ENCODE measurements at regions not wholly inside any gene's neighbourhood (a gene's known extent, or its start where the extent isn't known, plus 50 kb on each side); places are given as distances from the start of the nearest gene placed in this dataset.

- Histone ChIP-seq H3F3A (ENCODE audit: insufficient read depth, low read length) (no peaks in the 10 kb centered on the region), H2AFZ (ENCODE audit: low read length) (no peak overlapping the region), H4K20me1 (ENCODE audit: insufficient read depth, low read length) (no peaks in the 10 kb centered on the region), H3K9me3 (replicated peaks; ENCODE audit: insufficient read depth, low read length) (no peaks in the 10 kb centered on the region), H3K27ac (ENCODE audit: low read length) (no peak overlapping the region), H3K9me2 (replicated peaks; ENCODE audit: insufficient read depth, low read length) (no peaks in the 10 kb centered on the region), H3K4me1 (ENCODE audit: low read length) (no peaks in the 10 kb centered on the region), H3K27me3 (replicated peaks; ENCODE audit: insufficient read depth, low read length) (no peaks in the 10 kb centered on the region), H3K4me3 (ENCODE audit: low read length) (no peak overlapping the region), H3K36me3 (replicated peaks; ENCODE audit: insufficient read depth, low read length) (no peaks in the 10 kb centered on the region), H3K9ac (ENCODE audit: low read length) (no peak overlapping the region), H3K79me2 (ENCODE audit: low read length) (no peaks in the 10 kb centered on the region), H3K4me2 (ENCODE audit: low read depth, low read length) (no peak overlapping the region)
- DNase-seq = no peak
- TF ChIP-seq EZH2phosphoT487 (IDR thresholded peaks at IDR 0.05; ENCODE audit: low read length) = no peak
- TF ChIP-seq EZH2 (optimal IDR thresholded peaks at IDR 0.05; ENCODE audit: low read depth, low read length) = no peak
- TF ChIP-seq, protein P1, sequence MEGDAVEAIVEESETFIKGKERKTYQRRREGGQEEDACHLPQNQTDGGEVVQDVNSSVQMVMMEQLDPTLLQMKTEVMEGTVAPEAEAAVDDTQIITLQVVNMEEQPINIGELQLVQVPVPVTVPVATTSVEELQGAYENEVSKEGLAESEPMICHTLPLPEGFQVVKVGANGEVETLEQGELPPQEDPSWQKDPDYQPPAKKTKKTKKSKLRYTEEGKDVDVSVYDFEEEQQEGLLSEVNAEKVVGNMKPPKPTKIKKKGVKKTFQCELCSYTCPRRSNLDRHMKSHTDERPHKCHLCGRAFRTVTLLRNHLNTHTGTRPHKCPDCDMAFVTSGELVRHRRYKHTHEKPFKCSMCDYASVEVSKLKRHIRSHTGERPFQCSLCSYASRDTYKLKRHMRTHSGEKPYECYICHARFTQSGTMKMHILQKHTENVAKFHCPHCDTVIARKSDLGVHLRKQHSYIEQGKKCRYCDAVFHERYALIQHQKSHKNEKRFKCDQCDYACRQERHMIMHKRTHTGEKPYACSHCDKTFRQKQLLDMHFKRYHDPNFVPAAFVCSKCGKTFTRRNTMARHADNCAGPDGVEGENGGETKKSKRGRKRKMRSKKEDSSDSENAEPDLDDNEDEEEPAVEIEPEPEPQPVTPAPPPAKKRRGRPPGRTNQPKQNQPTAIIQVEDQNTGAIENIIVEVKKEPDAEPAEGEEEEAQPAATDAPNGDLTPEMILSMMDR (IDR thresholded peaks at IDR 0.05; ENCODE audit: low read length) = no peak
These were observed 152.1 kb upstream of the SMLR1 start for GRCh38 chr6:130675072-130675471.

GRCh38 chr6:130676077-130676772 is 151.0 kb upstream of the SMLR1 start:
- H3K9me2 ChIP-seq (replicated peaks; ENCODE audit: insufficient read depth, low read length) = no peaks in the 10 kb centered on the region
- no peak overlapping the region for H3K4me3 ChIP-seq (ENCODE audit: low read length)
- H3K79me2 ChIP-seq (ENCODE audit: low read length) = no peaks in the 10 kb centered on the region
- H3K27me3 ChIP-seq (replicated peaks; ENCODE audit: insufficient read depth, low read length) = no peaks in the 10 kb centered on the region
- no peaks in the 10 kb centered on the region for H3K36me3 ChIP-seq (replicated peaks; ENCODE audit: insufficient read depth, low read length)
- H4K20me1 ChIP-seq (ENCODE audit: insufficient read depth, low read length) = no peaks in the 10 kb centered on the region
- H3K9me3 ChIP-seq (replicated peaks; ENCODE audit: insufficient read depth, low read length) = no peaks in the 10 kb centered on the region
- H3K4me2 ChIP-seq (ENCODE audit: low read depth, low read length) = no peak overlapping the region
- H2AFZ ChIP-seq (ENCODE audit: low read length) = no peak overlapping the region
- TF ChIP-seq EZH2phosphoT487 (IDR thresholded peaks at IDR 0.05; ENCODE audit: low read length) (no peak), EZH2 (optimal IDR thresholded peaks at IDR 0.05; ENCODE audit: low read depth, low read length) (no peak)
- TF ChIP-seq, protein P1 (IDR thresholded peaks at IDR 0.05; ENCODE audit: low read length) = no peak
- no peaks in the 10 kb centered on the region for H3K4me1 ChIP-seq (ENCODE audit: low read length)
- no peak for DNase-seq
- no peaks in the 10 kb centered on the region for H3F3A ChIP-seq (ENCODE audit: insufficient read depth, low read length)
- no peak overlapping the region for H3K9ac ChIP-seq (ENCODE audit: low read length)
- H3K27ac ChIP-seq (ENCODE audit: low read length) = no peak overlapping the region

- no peaks in the 10 kb centered on the region for H3K9me3 ChIP-seq (replicated peaks; ENCODE audit: insufficient read depth, low read length)
- DNase-seq = no peak
- H3K9ac ChIP-seq (ENCODE audit: low read length) = no peak overlapping the region
- no peak for TF ChIP-seq EZH2 (optimal IDR thresholded peaks at IDR 0.05; ENCODE audit: low read depth, low read length)
- TF ChIP-seq, protein P1 (IDR thresholded peaks at IDR 0.05; ENCODE audit: low read length) = no peak
- TF ChIP-seq EZH2phosphoT487 (IDR thresholded peaks at IDR 0.05; ENCODE audit: low read length) = no peak
- no peak overlapping the region for H2AFZ ChIP-seq (ENCODE audit: low read length)
- no peak overlapping the region for H3K4me2 ChIP-seq (ENCODE audit: low read depth, low read length)
- no peaks in the 10 kb centered on the region for H3K9me2 ChIP-seq (replicated peaks; ENCODE audit: insufficient read depth, low read length)
- no peak overlapping the region for H3K4me3 ChIP-seq (ENCODE audit: low read length)
- H3K27me3 ChIP-seq (replicated peaks; ENCODE audit: insufficient read depth, low read length) = no peaks in the 10 kb centered on the region
- H3K4me1 ChIP-seq (ENCODE audit: low read length) = no peaks in the 10 kb centered on the region
- no peaks in the 10 kb centered on the region for H3K79me2 ChIP-seq (ENCODE audit: low read length)
- no peaks in the 10 kb centered on the region for H4K20me1 ChIP-seq (ENCODE audit: insufficient read depth, low read length)
- no peaks in the 10 kb centered on the region for H3K36me3 ChIP-seq (replicated peaks; ENCODE audit: insufficient read depth, low read length)
- no peak overlapping the region for H3K27ac ChIP-seq (ENCODE audit: low read length)
- H3F3A ChIP-seq (ENCODE audit: insufficient read depth, low read length) = no peaks in the 10 kb centered on the region
These were observed 150.4 kb upstream of the SMLR1 start for GRCh38 chr6:130676773-130677144.

Measured in MM.1S (cell line).